Activated naive CD8-positive, alpha-beta T cell treated with anti-CD3 and anti-CD28 coated beads for 36 hours (primary cell): ENCODE measurements at regions not wholly inside any gene's neighbourhood (a gene's known extent, or its start where the extent isn't known, plus 50 kb on each side); places are given as distances from the start of the nearest gene placed in this dataset.

Source experiments
- DNase-seq: peaks from one replicate; pipeline ENCODE4 v3.0.0; 2021
- H3K27ac Mint-ChIP-seq: one replicate; pipeline ENCODE4 v1.8.0; 2022; ENCODE audit warnings: mild to moderate bottlenecking, moderate library complexity, mixed read lengths
- H3K27me3 Mint-ChIP-seq: one replicate; pipeline ENCODE4 v1.8.0; 2022; ENCODE audit warnings: mild to moderate bottlenecking, mixed read lengths
- H3K36me3 Mint-ChIP-seq: one replicate; pipeline ENCODE4 v1.8.0; 2021; ENCODE audit warnings: mild to moderate bottlenecking, mixed read lengths
- H3K4me1 Mint-ChIP-seq: one replicate; pipeline ENCODE4 v1.8.0; 2021; ENCODE audit warnings: mixed read lengths
- H3K4me3 Mint-ChIP-seq: one replicate; pipeline ENCODE4 v1.8.0; 2022; ENCODE audit warnings: mild to moderate bottlenecking, moderate library complexity, mixed read lengths
- H3K9me3 Mint-ChIP-seq: one replicate; pipeline ENCODE4 v1.8.0; 2022; ENCODE audit warnings: mixed read lengths

GRCh38 chr21:28375708-28376385 lies 616.8 kb downstream of the LTN1 start:
- Mint-ChIP-seq H3K27me3 (peaks cover 13% of the 10 kb centered on the region), H3K4me3 (no peak overlapping the region), H3K9me3 (peaks cover 14% of the 10 kb centered on the region), H3K27ac (no peak overlapping the region), H3K36me3 (no peaks in the 10 kb centered on the region), H3K4me1 (no peaks in the 10 kb centered on the region)
- no peak for DNase-seq

GRCh38 chr21:28374881-28375280 lies 617.8 kb downstream of the LTN1 start:
- peaks cover 17% of the 10 kb centered on the region for H3K27me3 Mint-ChIP-seq
- peaks cover 14% of the 10 kb centered on the region for H3K9me3 Mint-ChIP-seq
- no peaks in the 10 kb centered on the region for H3K4me1 Mint-ChIP-seq
- no peak overlapping the region for H3K4me3 Mint-ChIP-seq
- no peaks in the 10 kb centered on the region for H3K36me3 Mint-ChIP-seq
- DNase-seq, result no peak
- H3K27ac Mint-ChIP-seq, result no peak overlapping the region

- H3K4me3 Mint-ChIP-seq, result no peak overlapping the region
- no peaks in the 10 kb centered on the region for H3K4me1 Mint-ChIP-seq
- peaks cover 10% of the 10 kb centered on the region for H3K27me3 Mint-ChIP-seq
- H3K27ac Mint-ChIP-seq, result no peak overlapping the region
- H3K9me3 Mint-ChIP-seq, result peaks cover 14% of the 10 kb centered on the region
- DNase-seq, result no peak
- H3K36me3 Mint-ChIP-seq, result no peaks in the 10 kb centered on the region
Measured at GRCh38 chr21:28371713-28372112, 621.0 kb downstream of the LTN1 start.

GRCh38 chr21:28359300-28359699 lies 633.4 kb downstream of the LTN1 start:
- no peaks in the 10 kb centered on the region for H3K9me3 Mint-ChIP-seq
- no peaks in the 10 kb centered on the region for H3K27me3 Mint-ChIP-seq
- no peak overlapping the region for H3K4me3 Mint-ChIP-seq
- H3K27ac Mint-ChIP-seq, result no peak overlapping the region
- no peaks in the 10 kb centered on the region for H3K36me3 Mint-ChIP-seq
- DNase-seq, result no peak
- no peaks in the 10 kb centered on the region for H3K4me1 Mint-ChIP-seq

GRCh38 chr21:28358702-28359101 lies 634.0 kb downstream of the LTN1 start:
- Mint-ChIP-seq H3K36me3 (no peaks in the 10 kb centered on the region), H3K27ac (no peak overlapping the region), H3K27me3 (no peaks in the 10 kb centered on the region), H3K9me3 (no peaks in the 10 kb centered on the region), H3K4me1 (no peaks in the 10 kb centered on the region), H3K4me3 (no peak overlapping the region)
- no peak for DNase-seq

- Mint-ChIP-seq H3K36me3 (no peaks in the 10 kb centered on the region), H3K4me3 (no peak overlapping the region), H3K27ac (no peak overlapping the region)
Measured at GRCh38 chr21:28358170-28358569, 634.5 kb downstream of the LTN1 start.

GRCh38 chr21:28357743-28358142 lies 634.9 kb downstream of the LTN1 start:
- Mint-ChIP-seq H3K27me3 (no peaks in the 10 kb centered on the region), H3K36me3 (no peaks in the 10 kb centered on the region), H3K4me1 (no peaks in the 10 kb centered on the region), H3K27ac (no peak overlapping the region), H3K4me3 (no peak overlapping the region), H3K9me3 (no peaks in the 10 kb centered on the region)
- DNase-seq, result no peak

More at GRCh38 chr21:28358170-28358569, 634.5 kb downstream of the LTN1 start:
- no peak for DNase-seq
- Mint-ChIP-seq H3K4me1 (no peaks in the 10 kb centered on the region), H3K27me3 (no peaks in the 10 kb centered on the region), H3K9me3 (no peaks in the 10 kb centered on the region)

GRCh38 chr21:28356422-28356821 lies 636.3 kb downstream of the LTN1 start:
- H3K9me3 Mint-ChIP-seq, result no peaks in the 10 kb centered on the region
- no peak overlapping the region for H3K4me3 Mint-ChIP-seq
- H3K36me3 Mint-ChIP-seq, result no peaks in the 10 kb centered on the region
- DNase-seq, result no peak
- H3K4me1 Mint-ChIP-seq, result no peaks in the 10 kb centered on the region
- no peaks in the 10 kb centered on the region for H3K27me3 Mint-ChIP-seq
- H3K27ac Mint-ChIP-seq, result no peak overlapping the region

- no peak for DNase-seq
- H3K27ac Mint-ChIP-seq, result no peak overlapping the region
- no peaks in the 10 kb centered on the region for H3K27me3 Mint-ChIP-seq
- H3K9me3 Mint-ChIP-seq, result no peaks in the 10 kb centered on the region
- H3K4me3 Mint-ChIP-seq, result no peak overlapping the region
- no peaks in the 10 kb centered on the region for H3K36me3 Mint-ChIP-seq
- H3K4me1 Mint-ChIP-seq, result no peaks in the 10 kb centered on the region
Measured at GRCh38 chr21:28345934-28346333, 646.7 kb downstream of the LTN1 start.

- no peak overlapping the region for H3K27ac Mint-ChIP-seq
- H3K9me3 Mint-ChIP-seq, result no peaks in the 10 kb centered on the region
- H3K36me3 Mint-ChIP-seq, result no peaks in the 10 kb centered on the region
- no peak overlapping the region for H3K4me3 Mint-ChIP-seq
- no peak for DNase-seq
- no peaks in the 10 kb centered on the region for H3K4me1 Mint-ChIP-seq
- H3K27me3 Mint-ChIP-seq, result no peaks in the 10 kb centered on the region
Measured at GRCh38 chr21:28344985-28345384, 647.7 kb downstream of the LTN1 start.

- DNase-seq, result no peak
Measured at GRCh38 chr21:28342212-28342810, 650.4 kb downstream of the LTN1 start.

GRCh38 chr21:28339403-28339802 lies 653.3 kb downstream of the LTN1 start:
- no peak overlapping the region for H3K4me3 Mint-ChIP-seq
- DNase-seq, result no peak
- no peaks in the 10 kb centered on the region for H3K9me3 Mint-ChIP-seq

More at GRCh38 chr21:28342212-28342810, 650.4 kb downstream of the LTN1 start:
- Mint-ChIP-seq H3K4me3 (no peak overlapping the region), H3K36me3 (no peaks in the 10 kb centered on the region), H3K4me1 (no peaks in the 10 kb centered on the region), H3K9me3 (no peaks in the 10 kb centered on the region), H3K27ac (no peak overlapping the region), H3K27me3 (peaks cover 3% of the 10 kb centered on the region)

GRCh38 chr21:28338701-28339305 lies 653.9 kb downstream of the LTN1 start:
- Mint-ChIP-seq H3K36me3 (no peaks in the 10 kb centered on the region), H3K4me3 (no peak overlapping the region), H3K27me3 (peaks cover 3% of the 10 kb centered on the region), H3K27ac (no peak overlapping the region), H3K4me1 (no peaks in the 10 kb centered on the region), H3K9me3 (no peaks in the 10 kb centered on the region)
- no peak for DNase-seq

More at GRCh38 chr21:28339403-28339802, 653.3 kb downstream of the LTN1 start:
- H3K36me3 Mint-ChIP-seq, result no peaks in the 10 kb centered on the region
- H3K4me1 Mint-ChIP-seq, result no peaks in the 10 kb centered on the region
- no peak overlapping the region for H3K27ac Mint-ChIP-seq
- peaks cover 3% of the 10 kb centered on the region for H3K27me3 Mint-ChIP-seq

GRCh38 chr21:28337315-28337714 lies 655.4 kb downstream of the LTN1 start:
- Mint-ChIP-seq H3K4me3 (no peak overlapping the region), H3K4me1 (no peaks in the 10 kb centered on the region), H3K36me3 (no peaks in the 10 kb centered on the region), H3K9me3 (no peaks in the 10 kb centered on the region), H3K27ac (no peak overlapping the region), H3K27me3 (peaks cover 3% of the 10 kb centered on the region)
- DNase-seq, result no peak

- no peak overlapping the region for H3K4me3 Mint-ChIP-seq
- DNase-seq, result no peak
- no peaks in the 10 kb centered on the region for H3K4me1 Mint-ChIP-seq
- H3K27me3 Mint-ChIP-seq, result peaks cover 3% of the 10 kb centered on the region
- no peaks in the 10 kb centered on the region for H3K9me3 Mint-ChIP-seq
- H3K36me3 Mint-ChIP-seq, result no peaks in the 10 kb centered on the region
- H3K27ac Mint-ChIP-seq, result no peak overlapping the region
Measured at GRCh38 chr21:28336314-28336713, 656.4 kb downstream of the LTN1 start.

GRCh38 chr21:28334407-28334806 lies 658.3 kb downstream of the LTN1 start:
- Mint-ChIP-seq H3K27me3 (no peaks in the 10 kb centered on the region), H3K36me3 (no peaks in the 10 kb centered on the region), H3K9me3 (no peaks in the 10 kb centered on the region), H3K27ac (no peak overlapping the region), H3K4me3 (no peak overlapping the region), H3K4me1 (no peaks in the 10 kb centered on the region)
- no peak for DNase-seq
